IMR-90 (cell line): ENCODE measurements at regions not wholly inside any gene's neighbourhood (a gene's known extent, or its start where the extent isn't known, plus 50 kb on each side); places are given as distances from the start of the nearest gene placed in this dataset.

Experiments used
- BHLHE40 ChIP-seq: fragments of 150-350 bp; IDR thresholded peaks from 2 replicates; pipeline ENCODE4 v1.6.1; 2016; ENCODE audit warnings: mild to moderate bottlenecking, low read depth, low read length
- CEBPB ChIP-seq: IDR thresholded peaks from 2 replicates; pipeline ENCODE4 v1.6.1; 2012; ENCODE audit warnings: low read depth, low read length, improper control_type of control experiment
- CHD1 ChIP-seq: IDR thresholded peaks from 2 replicates; pipeline ENCODE4 v1.6.1; 2012; ENCODE audit warnings: low read depth, low read length, improper control_type of control experiment
- FOS ChIP-seq: fragments of 150-350 bp; IDR thresholded peaks from 2 replicates; pipeline ENCODE4 v1.6.1; 2016; ENCODE audit warnings: low read depth, low read length
- MAFK ChIP-seq: IDR thresholded peaks from 2 replicates; pipeline ENCODE4 v1.6.1; 2012; ENCODE audit warnings: low read depth, low read length, improper control_type of control experiment
- MXI1 ChIP-seq: IDR thresholded peaks from 2 replicates; pipeline ENCODE4 v1.6.1; 2012; ENCODE audit warnings: low read depth, mild to moderate bottlenecking, low read length, moderate library complexity, borderline replicate concordance
- POLR2A ChIP-seq: IDR thresholded peaks from 2 replicates; pipeline ENCODE4 v1.6.1; 2012; ENCODE audit warnings: mild to moderate bottlenecking, low read depth, low read length
- RAD21 ChIP-seq: IDR thresholded peaks from 2 replicates; pipeline ENCODE4 v1.6.1; 2012; ENCODE audit warnings: low read length, improper control_type of control experiment
- RCOR1 ChIP-seq: IDR thresholded peaks from 2 replicates; pipeline ENCODE4 v1.6.1; 2012; ENCODE audit warnings: mild to moderate bottlenecking, low read length, improper control_type of control experiment; ENCODE audit not compliant: insufficient replicate concordance
- RFX5 ChIP-seq: IDR thresholded peaks from 2 replicates; pipeline ENCODE4 v1.8.0; 2012; ENCODE audit warnings: low read depth, mild to moderate bottlenecking, low read length, moderate library complexity
- SMC3 ChIP-seq: fragments of 150-350 bp; IDR thresholded peaks from 2 replicates; pipeline ENCODE4 v1.6.1; 2016; ENCODE audit warnings: low read depth, mild to moderate bottlenecking, antibody characterized with exemption, low read length, moderate library complexity
- TF ChIP-seq, protein P1 (sequence below): conservative IDR thresholded peaks from 2 replicates; pipeline ENCODE4 v1.5.1; 2012; ENCODE audit warnings: mild to moderate bottlenecking, low read depth, low read length, improper control_type of control experiment
- TF ChIP-seq, protein P2 (sequence below): fragments of 150-350 bp; IDR thresholded peaks from 2 replicates; pipeline ENCODE4 v1.6.1; 2017; ENCODE audit warnings: mild to moderate bottlenecking, antibody characterized with exemption, low read length, low read depth

DNA sequence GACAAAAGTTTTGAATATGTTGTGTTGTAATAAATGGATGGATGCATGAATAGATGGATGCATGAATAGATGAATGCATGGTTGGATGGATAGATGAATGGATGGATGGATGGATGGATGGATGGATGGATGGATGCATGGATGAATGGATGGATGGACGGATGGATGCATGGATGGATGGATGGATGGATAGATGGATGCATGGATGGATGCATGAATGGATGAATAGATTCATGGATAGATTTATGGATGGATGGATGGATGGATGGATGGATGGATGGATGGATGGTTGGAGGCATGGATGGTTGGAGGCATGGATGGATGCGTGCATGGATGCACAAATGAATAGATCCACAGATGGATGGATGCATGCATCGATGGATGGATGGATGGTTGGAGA is 623.2 kb upstream of the B3GAT1 start:
- TF ChIP-seq RCOR1: no peak
- TF ChIP-seq POLR2A: no peak
- TF ChIP-seq, protein P1, sequence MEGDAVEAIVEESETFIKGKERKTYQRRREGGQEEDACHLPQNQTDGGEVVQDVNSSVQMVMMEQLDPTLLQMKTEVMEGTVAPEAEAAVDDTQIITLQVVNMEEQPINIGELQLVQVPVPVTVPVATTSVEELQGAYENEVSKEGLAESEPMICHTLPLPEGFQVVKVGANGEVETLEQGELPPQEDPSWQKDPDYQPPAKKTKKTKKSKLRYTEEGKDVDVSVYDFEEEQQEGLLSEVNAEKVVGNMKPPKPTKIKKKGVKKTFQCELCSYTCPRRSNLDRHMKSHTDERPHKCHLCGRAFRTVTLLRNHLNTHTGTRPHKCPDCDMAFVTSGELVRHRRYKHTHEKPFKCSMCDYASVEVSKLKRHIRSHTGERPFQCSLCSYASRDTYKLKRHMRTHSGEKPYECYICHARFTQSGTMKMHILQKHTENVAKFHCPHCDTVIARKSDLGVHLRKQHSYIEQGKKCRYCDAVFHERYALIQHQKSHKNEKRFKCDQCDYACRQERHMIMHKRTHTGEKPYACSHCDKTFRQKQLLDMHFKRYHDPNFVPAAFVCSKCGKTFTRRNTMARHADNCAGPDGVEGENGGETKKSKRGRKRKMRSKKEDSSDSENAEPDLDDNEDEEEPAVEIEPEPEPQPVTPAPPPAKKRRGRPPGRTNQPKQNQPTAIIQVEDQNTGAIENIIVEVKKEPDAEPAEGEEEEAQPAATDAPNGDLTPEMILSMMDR: no peak
- no peak for TF ChIP-seq RAD21
- no peak for TF ChIP-seq SMC3
- TF ChIP-seq MAFK: no peak
- TF ChIP-seq CEBPB: no peak
- no peak for TF ChIP-seq FOS
- TF ChIP-seq, protein P2, sequence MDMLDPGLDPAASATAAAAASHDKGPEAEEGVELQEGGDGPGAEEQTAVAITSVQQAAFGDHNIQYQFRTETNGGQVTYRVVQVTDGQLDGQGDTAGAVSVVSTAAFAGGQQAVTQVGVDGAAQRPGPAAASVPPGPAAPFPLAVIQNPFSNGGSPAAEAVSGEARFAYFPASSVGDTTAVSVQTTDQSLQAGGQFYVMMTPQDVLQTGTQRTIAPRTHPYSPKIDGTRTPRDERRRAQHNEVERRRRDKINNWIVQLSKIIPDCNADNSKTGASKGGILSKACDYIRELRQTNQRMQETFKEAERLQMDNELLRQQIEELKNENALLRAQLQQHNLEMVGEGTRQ: no peak
- no peak for TF ChIP-seq CHD1
- no peak for TF ChIP-seq MXI1
- no peak for TF ChIP-seq BHLHE40
- no peak for TF ChIP-seq RFX5
